ENCODE measurements at regions not wholly inside any gene's neighbourhood (a gene's known extent, or its start where the extent isn't known, plus 50 kb on each side); places are given as distances from the start of the nearest gene placed in this dataset.

DNA sequence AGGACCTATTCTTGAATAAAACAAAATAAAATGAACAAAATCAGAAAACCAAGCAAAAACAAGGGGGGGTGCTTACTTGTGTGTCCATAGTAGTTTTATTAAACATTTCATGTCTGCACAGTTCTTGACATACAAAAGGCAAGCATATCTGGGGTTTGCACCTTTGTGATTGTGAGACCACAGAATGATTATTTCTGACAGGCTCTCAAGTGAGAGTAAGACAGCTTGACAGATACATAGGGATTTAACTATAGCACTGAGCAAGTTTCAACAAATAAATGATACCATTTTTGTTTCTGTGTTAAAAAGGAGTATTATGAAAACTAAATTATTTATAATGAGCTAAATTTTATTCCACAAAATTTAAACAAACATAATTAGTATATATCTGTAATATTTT, 712.0 kb upstream of the PCDH10 start:
- no peak for TF ChIP-seq EZH2phosphoT487 (IDR thresholded peaks at IDR 0.05; ENCODE audit: borderline replicate concordance, low read length)
- TF ChIP-seq EZH2 (IDR thresholded peaks at IDR 0.05; ENCODE audit: low read length, unreplicated experiment), result no peak
